IPS DF 6.9 (cell line): ENCODE measurements at regions not wholly inside any gene's neighbourhood (a gene's known extent, or its start where the extent isn't known, plus 50 kb on each side); places are given as distances from the start of the nearest gene placed in this dataset.

Experiments used
- DNase-seq: peaks from one replicate; pipeline ENCODE4 v3.0.0-alpha.2; 2013; ENCODE audit warnings: low read depth, low spot score
- H3K27ac ChIP-seq: one replicate; pipeline ENCODE4 v1.5.1; 2013; ENCODE audit warnings: low read length, control low read depth
- H3K27me3 ChIP-seq: 2 replicates; pipeline ENCODE4 v1.6.1; 2013; ENCODE audit warnings: mild to moderate bottlenecking, low read length; ENCODE audit not compliant: control insufficient read depth, insufficient read depth
- H3K36me3 ChIP-seq: 2 replicates; pipeline ENCODE4 v1.6.1; 2013; ENCODE audit warnings: low read length; ENCODE audit not compliant: control insufficient read depth, insufficient read depth
- H3K4me1 ChIP-seq: 2 replicates; pipeline ENCODE4 v1.6.1; 2013; ENCODE audit warnings: low read length; ENCODE audit not compliant: control insufficient read depth, insufficient read depth
- H3K4me3 ChIP-seq: 2 replicates; pipeline ENCODE4 v1.5.1; 2013; ENCODE audit warnings: mild to moderate bottlenecking, low read length
- H3K9me3 ChIP-seq: 2 replicates; pipeline ENCODE4 v1.6.1; 2013; ENCODE audit warnings: low read length, inconsistent platforms; ENCODE audit not compliant: control insufficient read depth, insufficient read depth
- WGBS: extraction: QIAGEN DNeasy Blood & Tissue Kit; methylation state at CpG from one replicate; pipeline ENCODE4 v1.1.7; 2013; ENCODE audit warnings: mixed read lengths, missing lambda C conversion rate; ENCODE audit not compliant: insufficient read length, insufficient coverage; 5-methylcytosine and 5-hydroxymethylcytosine counted together

DNA sequence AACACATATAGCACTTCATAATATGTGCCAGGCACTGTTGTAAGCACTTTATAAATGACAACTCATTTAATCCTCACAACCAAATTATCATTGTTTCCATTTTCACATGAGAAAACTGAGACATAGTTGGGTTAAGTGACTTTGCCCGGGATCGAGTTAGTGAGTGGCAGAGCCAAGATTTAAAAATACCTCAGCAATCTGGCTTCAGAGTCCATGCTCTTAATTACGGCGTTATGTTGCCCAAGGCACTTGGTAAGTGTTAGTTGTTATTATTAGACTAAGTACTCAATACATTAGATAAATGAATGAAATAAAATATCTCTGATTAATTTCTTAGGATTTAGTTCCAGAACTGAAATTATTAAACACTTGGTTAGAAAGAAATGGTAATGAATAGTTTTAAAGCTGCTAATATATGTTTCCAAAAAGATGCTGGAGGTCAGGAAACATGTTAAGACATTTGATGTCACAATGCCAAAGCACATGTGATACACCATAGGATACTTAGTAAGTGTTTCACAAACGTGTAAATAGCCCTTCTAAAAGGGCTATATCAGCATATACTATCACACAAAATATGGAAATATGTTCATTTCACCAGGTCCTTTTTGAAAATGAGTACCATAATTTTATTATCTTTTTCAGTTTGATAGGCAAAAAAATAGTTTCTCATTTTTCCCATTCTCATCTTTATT lies 301.9 kb downstream of the GPAT3 start:
- Histone ChIP-seq H3K27me3 (no peaks in the 10 kb centered on the region), H3K9me3 (no peaks in the 10 kb centered on the region; the same call in 1 of the 2 replicates), H3K4me3 (no peak overlapping the region), H3K4me1 (no peaks in the 10 kb centered on the region), H3K36me3 (no peaks in the 10 kb centered on the region), H3K27ac (no peak overlapping the region)
- no peak for DNase-seq
- WGBS = no CpG with 5 or more reads among the region's 5 CpGs

GRCh38 chr4:83833920-83834319 lies 298.0 kb downstream of the GPAT3 start:
- Histone ChIP-seq H3K9me3 (no peaks in the 10 kb centered on the region; the same call in 1 of the 2 replicates), H3K36me3 (no peaks in the 10 kb centered on the region), H3K27me3 (no peaks in the 10 kb centered on the region), H3K27ac (no peak overlapping the region), H3K4me3 (no peak overlapping the region), H3K4me1 (no peaks in the 10 kb centered on the region)
- DNase-seq = no peak
- WGBS = no CpG with 5 or more reads among the region's 2 CpGs

DNA sequence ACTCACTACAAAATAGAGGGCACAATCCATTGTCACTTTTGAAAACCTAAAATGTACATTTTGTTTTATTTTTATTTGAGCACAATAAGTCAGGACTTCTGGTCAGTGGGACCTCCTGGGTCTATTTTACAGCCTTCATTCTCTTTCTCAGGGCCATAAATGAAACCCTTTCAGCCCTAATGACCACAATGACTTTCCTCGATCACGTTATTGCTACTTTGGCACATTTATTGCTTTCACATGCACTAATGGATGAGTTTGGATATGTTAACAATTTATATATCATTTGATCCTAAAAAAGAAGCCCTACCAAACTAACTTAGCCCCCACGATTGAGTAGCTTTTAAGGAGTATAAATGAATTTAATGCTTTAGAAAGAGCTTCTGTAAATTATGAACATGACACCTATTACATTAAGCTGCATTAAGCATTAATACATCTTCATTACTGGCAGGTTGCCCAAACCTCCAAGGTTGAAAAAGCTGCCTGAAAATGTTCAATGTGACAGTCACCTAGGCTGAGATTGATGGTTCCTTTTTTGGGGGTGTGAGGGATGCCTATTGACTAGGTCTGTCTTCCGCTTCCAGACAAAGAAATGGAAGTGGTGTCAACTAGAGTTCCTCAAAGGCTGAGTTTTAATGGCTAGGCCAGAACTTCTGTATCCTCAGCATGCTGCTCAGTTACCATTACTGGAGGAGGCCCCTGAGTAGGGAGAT lies 296.4 kb downstream of the GPAT3 start:
- H3K27me3 ChIP-seq = no peaks in the 10 kb centered on the region
- no peak overlapping the region for H3K27ac ChIP-seq
- no peak overlapping the region for H3K4me3 ChIP-seq
- DNase-seq = no peak
- H3K4me1 ChIP-seq = no peaks in the 10 kb centered on the region
- no peaks in the 10 kb centered on the region for H3K36me3 ChIP-seq
- no peaks in the 10 kb centered on the region for H3K9me3 ChIP-seq
- WGBS = no CpG with 5 or more reads among the region's 4 CpGs

- H3K27me3 ChIP-seq = no peaks in the 10 kb centered on the region
Observed at GRCh38 chr4:83831588-83831987, 295.7 kb downstream of the GPAT3 start.

DNA sequence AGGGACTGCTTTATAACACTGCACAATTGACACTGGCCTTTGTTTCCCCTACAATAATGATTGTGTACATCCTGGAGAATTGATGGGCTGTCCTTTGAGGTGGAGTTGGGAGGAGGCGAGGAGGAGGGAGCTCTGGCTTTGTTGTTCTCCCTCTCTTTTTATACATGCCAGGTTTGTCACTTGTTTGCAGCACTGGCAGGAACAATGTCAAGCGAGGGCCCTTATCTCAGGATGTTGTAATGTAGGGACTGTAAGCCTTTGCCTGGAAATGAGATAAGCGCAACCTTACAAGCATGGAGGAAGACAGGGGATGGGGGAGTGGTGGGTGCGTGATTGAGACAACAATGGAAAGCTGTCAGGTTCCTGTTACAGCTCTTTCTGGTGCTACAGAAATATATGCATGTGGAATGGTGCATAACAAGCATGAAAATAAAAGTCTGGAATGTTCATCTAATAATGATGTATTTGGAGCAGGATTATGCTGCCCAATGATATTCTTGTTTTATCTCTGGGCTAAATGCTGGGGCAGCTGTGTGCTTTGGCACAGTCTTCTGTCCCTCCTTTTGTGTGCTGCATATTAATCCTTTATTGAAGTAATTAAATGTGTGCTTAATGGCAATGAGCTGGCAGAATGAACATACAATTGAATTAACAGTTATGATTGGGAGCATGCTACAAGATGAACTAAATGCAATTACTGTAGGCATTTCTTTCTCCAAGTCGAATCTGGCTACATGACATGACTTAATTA lies 294.4 kb downstream of the GPAT3 start:
- Histone ChIP-seq H3K4me1 (no peaks in the 10 kb centered on the region), H3K27ac (no peak overlapping the region), H3K36me3 (no peaks in the 10 kb centered on the region), H3K9me3 (no peaks in the 10 kb centered on the region), H3K27me3 (no peaks in the 10 kb centered on the region), H3K4me3 (no peak overlapping the region)
- WGBS = no CpG with 5 or more reads among the region's 5 CpGs
- DNase-seq = no peak

More at GRCh38 chr4:83831588-83831987, 295.7 kb downstream of the GPAT3 start:
- Histone ChIP-seq H3K4me3 (no peak overlapping the region), H3K9me3 (no peaks in the 10 kb centered on the region), H3K4me1 (no peaks in the 10 kb centered on the region), H3K36me3 (no peaks in the 10 kb centered on the region), H3K27ac (no peak overlapping the region)
- no peak for DNase-seq

DNA sequence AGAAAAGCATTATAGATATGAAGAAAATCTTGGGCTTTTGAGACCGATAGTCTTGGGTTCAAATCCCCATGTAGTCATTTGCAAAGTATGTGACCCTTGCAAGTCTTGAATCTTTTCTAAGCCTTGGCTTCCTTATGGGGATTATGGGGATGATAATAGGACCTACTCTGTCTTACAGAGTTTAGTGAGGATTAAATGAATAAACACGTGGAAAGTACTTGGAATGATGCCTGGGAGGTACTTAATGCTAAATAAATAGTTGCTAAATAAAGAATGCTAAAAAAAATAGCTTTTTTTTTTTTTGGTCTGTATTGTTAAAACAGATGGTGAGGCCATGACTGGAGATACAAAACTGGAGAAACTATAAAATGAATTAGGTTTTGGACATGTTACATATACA lies 292.7 kb downstream of the GPAT3 start:
- no peak for DNase-seq
- no CpG with 5 or more reads among the region's 2 CpGs for WGBS
- Histone ChIP-seq H3K4me3 (no peak overlapping the region), H3K4me1 (no peaks in the 10 kb centered on the region), H3K9me3 (no peaks in the 10 kb centered on the region), H3K27ac (no peak overlapping the region), H3K36me3 (no peaks in the 10 kb centered on the region), H3K27me3 (no peaks in the 10 kb centered on the region)

GRCh38 chr4:83821493-83821892 lies 285.6 kb downstream of the GPAT3 start:
- no peak for DNase-seq
- H3K9me3 ChIP-seq = no peaks in the 10 kb centered on the region
- H3K36me3 ChIP-seq = no peaks in the 10 kb centered on the region

GRCh38 chr4:83819582-83819981 lies 283.7 kb downstream of the GPAT3 start:
- H3K27me3 ChIP-seq = no peaks in the 10 kb centered on the region
- no peaks in the 10 kb centered on the region for H3K9me3 ChIP-seq
- DNase-seq = no peak
- WGBS = no CpG with 5 or more reads among the region's 1 CpG
- no peaks in the 10 kb centered on the region for H3K36me3 ChIP-seq
- no peak overlapping the region for H3K4me3 ChIP-seq
- no peak overlapping the region for H3K27ac ChIP-seq
- H3K4me1 ChIP-seq = no peaks in the 10 kb centered on the region

More at GRCh38 chr4:83821493-83821892, 285.6 kb downstream of the GPAT3 start:
- H3K27ac ChIP-seq = no peak overlapping the region
- H3K4me3 ChIP-seq = no peak overlapping the region
- H3K4me1 ChIP-seq = no peaks in the 10 kb centered on the region
- no peaks in the 10 kb centered on the region for H3K27me3 ChIP-seq

DNA sequence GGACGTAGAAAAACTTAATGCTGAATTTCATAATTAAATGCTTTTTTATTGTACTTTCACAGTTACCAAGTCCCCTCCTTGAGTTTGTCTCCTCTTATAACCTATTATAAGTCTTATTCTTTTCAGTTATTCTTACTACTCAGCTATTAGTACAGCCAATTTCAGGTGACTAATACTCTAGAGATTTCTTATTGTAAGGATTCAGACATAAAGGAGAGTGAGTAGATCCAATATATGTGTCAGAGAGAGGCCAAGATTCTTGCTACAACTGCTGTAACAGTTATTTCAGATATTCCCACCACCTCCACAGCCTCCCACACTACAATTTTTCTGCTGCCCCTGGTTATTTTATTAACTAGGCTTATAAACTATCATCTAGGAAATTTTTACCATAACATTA lies 274.5 kb downstream of the GPAT3 start:
- H3K27ac ChIP-seq = no peak overlapping the region

GRCh38 chr4:83809581-83809980 lies 273.7 kb downstream of the GPAT3 start:
- Histone ChIP-seq H3K27ac (no peak overlapping the region), H3K4me3 (no peak overlapping the region), H3K36me3 (no peaks in the 10 kb centered on the region), H3K27me3 (no peaks in the 10 kb centered on the region), H3K4me1 (no peaks in the 10 kb centered on the region), H3K9me3 (no peaks in the 10 kb centered on the region)
- no CpG with 5 or more reads among the region's 2 CpGs for WGBS
- DNase-seq = no peak

More for the DNA sequence above, 274.5 kb downstream of the GPAT3 start:
- no peaks in the 10 kb centered on the region for H3K4me1 ChIP-seq
- H3K36me3 ChIP-seq = no peaks in the 10 kb centered on the region
- no peak for DNase-seq
- H3K4me3 ChIP-seq = no peak overlapping the region
- WGBS = no CpG with 5 or more reads among the region's 1 CpG
- H3K27me3 ChIP-seq = no peaks in the 10 kb centered on the region
- no peaks in the 10 kb centered on the region for H3K9me3 ChIP-seq
